Large intestine (tissue), 3 donors: ENCODE measurements at regions not wholly inside any gene's neighbourhood (a gene's known extent, or its start where the extent isn't known, plus 50 kb on each side); places are given as distances from the start of the nearest gene placed in this dataset.

Source experiments
- DNase-seq, 2 donors: peaks; one replicate each; pipeline versions ENCODE4 v3.0.0 to v3.0.0-alpha.2; 2013
- H3K27ac ChIP-seq: one replicate; pipeline ENCODE4 v1.5.1; 2013; ENCODE audit warnings: low read length
- H3K27me3 ChIP-seq: 2 replicates; pipeline ENCODE4 v1.6.1; 2013; ENCODE audit warnings: low read length; ENCODE audit not compliant: control insufficient read depth, insufficient read depth
- H3K36me3 ChIP-seq: 2 replicates; pipeline ENCODE4 v1.6.1; 2013; ENCODE audit warnings: low read length; ENCODE audit not compliant: control insufficient read depth, insufficient read depth
- H3K4me1 ChIP-seq: one replicate; pipeline ENCODE4 v1.6.1; 2013; ENCODE audit warnings: low read length; ENCODE audit not compliant: control insufficient read depth, insufficient read depth
- H3K4me3 ChIP-seq: one replicate; pipeline ENCODE4 v1.5.1; 2013; ENCODE audit warnings: low read length
- H3K9me3 ChIP-seq: one replicate; pipeline ENCODE4 v1.6.1; 2013; ENCODE audit warnings: mild to moderate bottlenecking, low read depth, low read length, moderate library complexity; ENCODE audit not compliant: control insufficient read depth
- WGBS: methylation state at CpG from one replicate; pipeline ENCODE4 v1.1.5; 2013; ENCODE audit warnings: low lambda C conversion rate; ENCODE audit not compliant: insufficient coverage; 5-methylcytosine and 5-hydroxymethylcytosine counted together

DNA sequence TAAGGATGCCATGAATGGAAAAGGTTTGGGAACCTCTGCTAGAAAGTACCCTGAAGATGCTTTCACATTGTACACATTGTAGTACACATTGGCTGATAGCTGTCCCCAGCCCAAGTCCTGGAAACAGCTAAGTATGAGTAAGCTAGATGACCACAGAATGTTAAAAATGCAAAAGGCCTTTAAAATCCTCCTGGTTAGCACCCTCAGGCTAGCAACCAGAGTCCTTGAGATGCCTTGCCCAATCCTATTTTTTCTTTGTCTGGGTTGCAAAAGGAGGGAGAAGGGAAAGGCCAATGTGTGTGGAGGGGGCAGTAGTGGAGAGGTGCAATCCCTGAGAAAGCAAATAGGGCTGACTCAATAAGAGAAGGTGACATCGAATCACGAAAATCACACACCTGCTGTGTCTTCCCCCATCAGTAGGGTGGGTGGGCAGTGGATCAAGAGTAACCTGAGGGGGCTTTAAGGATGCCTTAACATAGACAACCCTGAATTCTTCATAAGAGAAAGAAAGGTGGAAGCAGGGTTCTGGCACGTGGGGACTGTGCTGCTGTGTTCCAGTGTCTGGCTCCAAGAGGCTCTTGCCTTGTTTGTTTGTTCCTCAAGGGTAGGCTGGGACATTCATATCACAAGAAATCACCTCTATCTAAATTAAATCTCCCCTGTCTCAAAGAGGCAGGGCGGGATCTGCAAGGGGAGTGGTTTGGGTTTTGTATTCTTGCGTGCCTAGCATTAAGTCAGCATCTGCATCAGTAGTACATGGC lies 266.2 kb upstream of the PLXNA2 start:
- H3K4me1 ChIP-seq, result no peaks in the 10 kb centered on the region
- H3K9me3 ChIP-seq, result no peaks in the 10 kb centered on the region
- WGBS, result 45% methylated on average over 2 of the region's 5 CpGs
- H3K4me3 ChIP-seq, result no peak overlapping the region
- H3K36me3 ChIP-seq, result no peaks in the 10 kb centered on the region
- peaks cover 2% of the 10 kb centered on the region for H3K27me3 ChIP-seq
- no peak overlapping the region for H3K27ac ChIP-seq
- no peak for DNase-seq

GRCh38 chr1:208511242-208511860 lies 267.2 kb upstream of the PLXNA2 start:
- Histone ChIP-seq H3K9me3 (no peaks in the 10 kb centered on the region), H3K27ac (no peak overlapping the region), H3K36me3 (no peaks in the 10 kb centered on the region), H3K4me1 (no peaks in the 10 kb centered on the region), H3K27me3 (peaks cover 2% of the 10 kb centered on the region), H3K4me3 (no peak overlapping the region)
- no peak for DNase-seq
- no CpG with 5 or more reads among the region's 6 CpGs for whole genome bisulfite sequencing

GRCh38 chr1:208513799-208514198 lies 269.6 kb upstream of the PLXNA2 start:
- peaks cover 2% of the 10 kb centered on the region for H3K27me3 ChIP-seq

DNA sequence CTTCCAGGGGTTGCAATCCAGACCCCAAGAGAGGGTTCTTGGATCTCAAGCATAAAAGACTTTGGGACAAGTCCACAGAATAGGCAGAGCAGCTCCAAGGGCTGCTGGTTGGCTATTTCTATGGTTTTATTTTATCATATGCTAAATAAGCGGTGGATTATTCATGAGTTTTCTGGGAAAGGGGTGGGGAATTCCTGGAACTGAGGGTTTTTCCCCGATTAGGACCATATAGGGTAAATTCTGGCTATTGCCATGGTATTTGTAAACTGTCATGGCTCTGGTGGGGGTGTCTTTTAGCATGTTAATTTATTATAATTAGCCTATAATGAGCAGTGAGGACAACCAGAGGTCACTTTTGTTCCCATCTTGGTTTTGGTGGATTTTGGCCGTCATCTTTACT lies 270.9 kb upstream of the PLXNA2 start:
- H3K9me3 ChIP-seq, result no peaks in the 10 kb centered on the region
- 100% methylated on average over 2 of the region's 3 CpGs for WGBS
- DNase-seq, result no peak
- H3K27ac ChIP-seq, result no peak overlapping the region
- no peaks in the 10 kb centered on the region for H3K36me3 ChIP-seq
- no peak overlapping the region for H3K4me3 ChIP-seq
- H3K4me1 ChIP-seq, result no peaks in the 10 kb centered on the region
- peaks cover 2% of the 10 kb centered on the region for H3K27me3 ChIP-seq

More at GRCh38 chr1:208513799-208514198, 269.6 kb upstream of the PLXNA2 start:
- no peak overlapping the region for H3K4me3 ChIP-seq
- H3K36me3 ChIP-seq, result no peaks in the 10 kb centered on the region
- no peak for DNase-seq
- WGBS, result no CpG with 5 or more reads among the region's 2 CpGs
- H3K27ac ChIP-seq, result no peak overlapping the region
- no peaks in the 10 kb centered on the region for H3K9me3 ChIP-seq
- no peaks in the 10 kb centered on the region for H3K4me1 ChIP-seq

- Histone ChIP-seq H3K4me1 (no peaks in the 10 kb centered on the region), H3K27ac (no peak overlapping the region), H3K36me3 (no peaks in the 10 kb centered on the region), H3K27me3 (peaks cover 2% of the 10 kb centered on the region), H3K4me3 (no peak overlapping the region), H3K9me3 (no peaks in the 10 kb centered on the region)
- DNase-seq, result no peak
- WGBS, result 33% methylated on average over 1 of the region's 5 CpGs
These were observed 272.6 kb upstream of the PLXNA2 start for GRCh38 chr1:208516780-208517179.

- Histone ChIP-seq H3K27me3 (no peaks in the 10 kb centered on the region), H3K27ac (no peak overlapping the region), H3K4me3 (no peak overlapping the region), H3K4me1 (no peaks in the 10 kb centered on the region), H3K36me3 (no peaks in the 10 kb centered on the region), H3K9me3 (no peaks in the 10 kb centered on the region)
- no peak for DNase-seq
- no CpG with 5 or more reads among the region's 1 CpG for WGBS
These were observed 276.4 kb upstream of the PLXNA2 start for GRCh38 chr1:208520438-208521099.

GRCh38 chr1:208521534-208521933 lies 277.4 kb upstream of the PLXNA2 start:
- no peaks in the 10 kb centered on the region for H3K27me3 ChIP-seq
- no peaks in the 10 kb centered on the region for H3K36me3 ChIP-seq
- no peak overlapping the region for H3K27ac ChIP-seq
- H3K4me3 ChIP-seq, result no peak overlapping the region
- H3K9me3 ChIP-seq, result no peaks in the 10 kb centered on the region
- 5% methylated on average over 2 of the region's 3 CpGs for WGBS
- no peaks in the 10 kb centered on the region for H3K4me1 ChIP-seq
- DNase-seq, result no peak

DNA sequence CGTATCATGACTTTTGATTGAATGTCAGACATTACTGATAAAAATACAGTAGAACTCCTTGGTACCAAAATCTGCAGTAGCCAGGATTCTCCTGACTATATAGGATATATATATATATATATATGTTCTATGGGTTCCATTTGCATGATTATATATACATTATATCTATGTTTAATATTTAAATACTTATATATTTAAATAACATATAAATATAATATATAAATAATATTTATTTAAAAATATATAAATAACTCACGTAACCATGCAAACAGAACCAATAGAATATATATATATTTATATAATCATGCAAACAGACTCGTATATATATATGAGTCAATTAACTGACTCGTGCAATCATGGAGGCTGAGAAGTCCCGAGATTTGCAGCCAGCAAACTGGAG lies 278.8 kb upstream of the PLXNA2 start:
- Histone ChIP-seq H3K4me3 (no peak overlapping the region), H3K9me3 (no peaks in the 10 kb centered on the region), H3K36me3 (no peaks in the 10 kb centered on the region), H3K4me1 (no peaks in the 10 kb centered on the region), H3K27ac (no peak overlapping the region), H3K27me3 (no peaks in the 10 kb centered on the region)
- 100% methylated on average over 1 of the region's 5 CpGs for WGBS
- no peak for DNase-seq

- no peak for DNase-seq
- Histone ChIP-seq H3K4me1 (no peaks in the 10 kb centered on the region), H3K9me3 (no peaks in the 10 kb centered on the region), H3K27ac (no peak overlapping the region), H3K36me3 (no peaks in the 10 kb centered on the region), H3K4me3 (no peak overlapping the region), H3K27me3 (no peaks in the 10 kb centered on the region)
- no CpG with 5 or more reads among the region's 4 CpGs for WGBS
These were observed 280.2 kb upstream of the PLXNA2 start for GRCh38 chr1:208524376-208524775.

DNA sequence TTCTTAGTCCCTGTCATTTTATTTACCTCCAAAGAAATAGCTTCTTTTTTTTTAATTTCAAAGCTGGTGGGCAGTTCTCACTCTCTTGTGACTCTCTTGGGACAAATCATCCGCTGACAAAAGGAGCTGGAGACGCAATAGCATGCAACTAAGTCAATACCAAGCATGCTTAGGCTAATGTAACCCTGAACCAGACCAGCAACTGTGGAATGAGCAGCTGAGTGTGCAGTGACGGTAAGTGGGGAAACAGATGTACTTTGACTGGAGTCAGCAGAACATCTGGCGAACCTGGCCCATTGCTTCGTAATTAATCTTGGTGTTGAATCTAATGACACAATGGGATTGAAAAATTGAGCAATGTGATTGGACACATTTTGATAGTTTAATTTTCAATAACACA lies 280.7 kb upstream of the PLXNA2 start:
- no peaks in the 10 kb centered on the region for H3K36me3 ChIP-seq
- no CpG with 5 or more reads among the region's 5 CpGs for WGBS
- DNase-seq, result no peak
- no peaks in the 10 kb centered on the region for H3K4me1 ChIP-seq
- H3K4me3 ChIP-seq, result no peak overlapping the region
- H3K27ac ChIP-seq, result no peak overlapping the region
- H3K9me3 ChIP-seq, result no peaks in the 10 kb centered on the region
- no peaks in the 10 kb centered on the region for H3K27me3 ChIP-seq
